H1 (cell line): ENCODE measurements at regions not wholly inside any gene's neighbourhood (a gene's known extent, or its start where the extent isn't known, plus 50 kb on each side); places are given as distances from the start of the nearest gene placed in this dataset.

Experiments
- ATF2 ChIP-seq: IDR thresholded peaks from 2 replicates; pipeline ENCODE4 v1.6.1; 2012; ENCODE audit warnings: low read length, inconsistent platforms
- EGR1 ChIP-seq: IDR thresholded peaks from 2 replicates; pipeline ENCODE4 v1.6.1; 2011; ENCODE audit warnings: low read depth, low read length, borderline replicate concordance
- TF ChIP-seq, protein P1 (sequence below): fragments of 300-600 bp; sonication (generic); IDR thresholded peaks from 2 replicates; pipeline ENCODE4 v1.7.1; 2012; ENCODE audit warnings: low read length, moderate library complexity, mild to moderate bottlenecking, inconsistent platforms; ENCODE audit not compliant: insufficient replicate concordance

GRCh38 chr7:13097499-13097898 is 410.1 kb downstream of the ARL4A start (continued):
- TF ChIP-seq, protein P1, sequence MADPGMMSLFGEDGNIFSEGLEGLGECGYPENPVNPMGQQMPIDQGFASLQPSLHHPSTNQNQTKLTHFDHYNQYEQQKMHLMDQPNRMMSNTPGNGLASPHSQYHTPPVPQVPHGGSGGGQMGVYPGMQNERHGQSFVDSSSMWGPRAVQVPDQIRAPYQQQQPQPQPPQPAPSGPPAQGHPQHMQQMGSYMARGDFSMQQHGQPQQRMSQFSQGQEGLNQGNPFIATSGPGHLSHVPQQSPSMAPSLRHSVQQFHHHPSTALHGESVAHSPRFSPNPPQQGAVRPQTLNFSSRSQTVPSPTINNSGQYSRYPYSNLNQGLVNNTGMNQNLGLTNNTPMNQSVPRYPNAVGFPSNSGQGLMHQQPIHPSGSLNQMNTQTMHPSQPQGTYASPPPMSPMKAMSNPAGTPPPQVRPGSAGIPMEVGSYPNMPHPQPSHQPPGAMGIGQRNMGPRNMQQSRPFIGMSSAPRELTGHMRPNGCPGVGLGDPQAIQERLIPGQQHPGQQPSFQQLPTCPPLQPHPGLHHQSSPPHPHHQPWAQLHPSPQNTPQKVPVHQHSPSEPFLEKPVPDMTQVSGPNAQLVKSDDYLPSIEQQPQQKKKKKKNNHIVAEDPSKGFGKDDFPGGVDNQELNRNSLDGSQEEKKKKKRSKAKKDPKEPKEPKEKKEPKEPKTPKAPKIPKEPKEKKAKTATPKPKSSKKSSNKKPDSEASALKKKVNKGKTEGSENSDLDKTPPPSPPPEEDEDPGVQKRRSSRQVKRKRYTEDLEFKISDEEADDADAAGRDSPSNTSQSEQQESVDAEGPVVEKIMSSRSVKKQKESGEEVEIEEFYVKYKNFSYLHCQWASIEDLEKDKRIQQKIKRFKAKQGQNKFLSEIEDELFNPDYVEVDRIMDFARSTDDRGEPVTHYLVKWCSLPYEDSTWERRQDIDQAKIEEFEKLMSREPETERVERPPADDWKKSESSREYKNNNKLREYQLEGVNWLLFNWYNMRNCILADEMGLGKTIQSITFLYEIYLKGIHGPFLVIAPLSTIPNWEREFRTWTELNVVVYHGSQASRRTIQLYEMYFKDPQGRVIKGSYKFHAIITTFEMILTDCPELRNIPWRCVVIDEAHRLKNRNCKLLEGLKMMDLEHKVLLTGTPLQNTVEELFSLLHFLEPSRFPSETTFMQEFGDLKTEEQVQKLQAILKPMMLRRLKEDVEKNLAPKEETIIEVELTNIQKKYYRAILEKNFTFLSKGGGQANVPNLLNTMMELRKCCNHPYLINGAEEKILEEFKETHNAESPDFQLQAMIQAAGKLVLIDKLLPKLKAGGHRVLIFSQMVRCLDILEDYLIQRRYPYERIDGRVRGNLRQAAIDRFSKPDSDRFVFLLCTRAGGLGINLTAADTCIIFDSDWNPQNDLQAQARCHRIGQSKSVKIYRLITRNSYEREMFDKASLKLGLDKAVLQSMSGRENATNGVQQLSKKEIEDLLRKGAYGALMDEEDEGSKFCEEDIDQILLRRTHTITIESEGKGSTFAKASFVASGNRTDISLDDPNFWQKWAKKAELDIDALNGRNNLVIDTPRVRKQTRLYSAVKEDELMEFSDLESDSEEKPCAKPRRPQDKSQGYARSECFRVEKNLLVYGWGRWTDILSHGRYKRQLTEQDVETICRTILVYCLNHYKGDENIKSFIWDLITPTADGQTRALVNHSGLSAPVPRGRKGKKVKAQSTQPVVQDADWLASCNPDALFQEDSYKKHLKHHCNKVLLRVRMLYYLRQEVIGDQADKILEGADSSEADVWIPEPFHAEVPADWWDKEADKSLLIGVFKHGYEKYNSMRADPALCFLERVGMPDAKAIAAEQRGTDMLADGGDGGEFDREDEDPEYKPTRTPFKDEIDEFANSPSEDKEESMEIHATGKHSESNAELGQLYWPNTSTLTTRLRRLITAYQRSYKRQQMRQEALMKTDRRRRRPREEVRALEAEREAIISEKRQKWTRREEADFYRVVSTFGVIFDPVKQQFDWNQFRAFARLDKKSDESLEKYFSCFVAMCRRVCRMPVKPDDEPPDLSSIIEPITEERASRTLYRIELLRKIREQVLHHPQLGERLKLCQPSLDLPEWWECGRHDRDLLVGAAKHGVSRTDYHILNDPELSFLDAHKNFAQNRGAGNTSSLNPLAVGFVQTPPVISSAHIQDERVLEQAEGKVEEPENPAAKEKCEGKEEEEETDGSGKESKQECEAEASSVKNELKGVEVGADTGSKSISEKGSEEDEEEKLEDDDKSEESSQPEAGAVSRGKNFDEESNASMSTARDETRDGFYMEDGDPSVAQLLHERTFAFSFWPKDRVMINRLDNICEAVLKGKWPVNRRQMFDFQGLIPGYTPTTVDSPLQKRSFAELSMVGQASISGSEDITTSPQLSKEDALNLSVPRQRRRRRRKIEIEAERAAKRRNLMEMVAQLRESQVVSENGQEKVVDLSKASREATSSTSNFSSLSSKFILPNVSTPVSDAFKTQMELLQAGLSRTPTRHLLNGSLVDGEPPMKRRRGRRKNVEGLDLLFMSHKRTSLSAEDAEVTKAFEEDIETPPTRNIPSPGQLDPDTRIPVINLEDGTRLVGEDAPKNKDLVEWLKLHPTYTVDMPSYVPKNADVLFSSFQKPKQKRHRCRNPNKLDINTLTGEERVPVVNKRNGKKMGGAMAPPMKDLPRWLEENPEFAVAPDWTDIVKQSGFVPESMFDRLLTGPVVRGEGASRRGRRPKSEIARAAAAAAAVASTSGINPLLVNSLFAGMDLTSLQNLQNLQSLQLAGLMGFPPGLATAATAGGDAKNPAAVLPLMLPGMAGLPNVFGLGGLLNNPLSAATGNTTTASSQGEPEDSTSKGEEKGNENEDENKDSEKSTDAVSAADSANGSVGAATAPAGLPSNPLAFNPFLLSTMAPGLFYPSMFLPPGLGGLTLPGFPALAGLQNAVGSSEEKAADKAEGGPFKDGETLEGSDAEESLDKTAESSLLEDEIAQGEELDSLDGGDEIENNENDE = no peak
- TF ChIP-seq ATF2 = no peak
- no peak for TF ChIP-seq EGR1
- TF ChIP-seq, all 59 proteins: peak for 0
